Gastroesophageal sphincter (tissue), 3 donors: ENCODE measurements at regions not wholly inside any gene's neighbourhood (a gene's known extent, or its start where the extent isn't known, plus 50 kb on each side); places are given as distances from the start of the nearest gene placed in this dataset.

ENCODE experiments used
- POLR2A ChIP-seq, 2 donors: fragments of 450-650 bp; IDR thresholded peaks; one replicate each; pipeline ENCODE4 v1.6.1; 2017; ENCODE audit warnings: antibody characterized with exemption in 2 of 2, mild to moderate bottlenecking in 2 of 2, moderate library complexity in 1 of 2
- POLR2AphosphoS5 ChIP-seq: sonication (generic); formaldehyde crosslinking; IDR thresholded peaks from one replicate; pipeline ENCODE4 v1.6.1; 2017; ENCODE audit warnings: antibody characterized with exemption
- TF ChIP-seq, protein P1 (sequence below), 4 experiments: fragments of 200-600 bp in 2 of 4; fragments of 450-650 bp in 2 of 4; sonication (generic) in 1 of 4; IDR thresholded peaks; one replicate each; pipeline ENCODE4 v1.5.1; 2017 to 2019; ENCODE audit warnings: antibody characterized with exemption in 4 of 4, mild to moderate bottlenecking in 2 of 4, moderate library complexity in 2 of 4

DNA sequence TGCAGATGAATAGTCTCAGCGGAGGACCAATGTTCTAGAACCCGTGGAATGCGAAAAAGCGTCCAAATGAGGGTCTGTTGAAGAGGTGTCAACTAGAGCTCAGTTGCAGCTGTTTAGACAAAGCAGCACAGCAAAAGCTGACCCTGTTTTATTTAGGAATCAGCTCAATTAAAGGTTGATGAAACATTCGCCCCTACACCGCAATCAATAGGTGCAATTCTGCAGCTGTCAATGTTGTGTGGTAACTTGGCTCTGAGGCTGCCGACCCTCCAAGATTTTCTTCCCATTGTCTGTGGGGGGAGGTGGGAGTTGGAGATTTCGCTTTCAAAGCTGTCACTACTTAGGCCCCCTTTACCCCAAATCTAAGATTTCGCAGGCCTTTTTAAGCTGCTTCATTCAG, 330.0 kb downstream of the ETAA1 start:
- TF ChIP-seq POLR2AphosphoS5, result no peak
- TF ChIP-seq, protein P1, sequence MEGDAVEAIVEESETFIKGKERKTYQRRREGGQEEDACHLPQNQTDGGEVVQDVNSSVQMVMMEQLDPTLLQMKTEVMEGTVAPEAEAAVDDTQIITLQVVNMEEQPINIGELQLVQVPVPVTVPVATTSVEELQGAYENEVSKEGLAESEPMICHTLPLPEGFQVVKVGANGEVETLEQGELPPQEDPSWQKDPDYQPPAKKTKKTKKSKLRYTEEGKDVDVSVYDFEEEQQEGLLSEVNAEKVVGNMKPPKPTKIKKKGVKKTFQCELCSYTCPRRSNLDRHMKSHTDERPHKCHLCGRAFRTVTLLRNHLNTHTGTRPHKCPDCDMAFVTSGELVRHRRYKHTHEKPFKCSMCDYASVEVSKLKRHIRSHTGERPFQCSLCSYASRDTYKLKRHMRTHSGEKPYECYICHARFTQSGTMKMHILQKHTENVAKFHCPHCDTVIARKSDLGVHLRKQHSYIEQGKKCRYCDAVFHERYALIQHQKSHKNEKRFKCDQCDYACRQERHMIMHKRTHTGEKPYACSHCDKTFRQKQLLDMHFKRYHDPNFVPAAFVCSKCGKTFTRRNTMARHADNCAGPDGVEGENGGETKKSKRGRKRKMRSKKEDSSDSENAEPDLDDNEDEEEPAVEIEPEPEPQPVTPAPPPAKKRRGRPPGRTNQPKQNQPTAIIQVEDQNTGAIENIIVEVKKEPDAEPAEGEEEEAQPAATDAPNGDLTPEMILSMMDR (IDR thresholded peaks at IDR 0.05), result no peak
- no peak for TF ChIP-seq POLR2A (IDR thresholded peaks at IDR 0.05)
